K562 (cell line): ENCODE measurements at regions not wholly inside any gene's neighbourhood (a gene's known extent, or its start where the extent isn't known, plus 50 kb on each side); places are given as distances from the start of the nearest gene placed in this dataset.

Experiments used
- JUND ChIP-seq, 2 experiments: IDR thresholded peaks; 2 replicates in 1 of 2; 3 replicates in 1 of 2; pipeline ENCODE4 v1.6.1; 2011; ENCODE audit warnings: borderline replicate concordance in 2 of 2, low read depth in 2 of 2, low read length in 2 of 2, improper control_type of control experiment in 1 of 2, missing biosample characterization in 1 of 2, missing genetic modification characterization in 1 of 2, missing genetic modification reagents in 1 of 2
- MCM2 ChIP-seq: fragments of 450-650 bp; IDR thresholded peaks from 2 replicates; pipeline ENCODE4 v1.6.1; 2017; ENCODE audit warnings: low read depth, mild to moderate bottlenecking
- SIX5 ChIP-seq, 2 experiments: IDR thresholded peaks; 2 replicates each; pipeline ENCODE4 v1.6.1; 2011; ENCODE audit warnings: low read length in 2 of 2, borderline replicate concordance in 1 of 2, low read depth in 1 of 2, mild to moderate bottlenecking in 1 of 2, moderate library complexity in 1 of 2; ENCODE audit not compliant: insufficient read depth in 1 of 2
- SMAD1 ChIP-seq: fragments of 150-350 bp; IDR thresholded peaks from 2 replicates; pipeline ENCODE4 v1.6.1; 2014; ENCODE audit warnings: low read length, low read depth; ENCODE audit not compliant: partially characterized antibody
- TAL1 ChIP-seq: fragments of 450-650 bp; IDR thresholded peaks from 2 replicates; pipeline ENCODE4 v1.6.1; 2016; ENCODE audit warnings: mild to moderate bottlenecking
- ZNF324 ChIP-seq: fragments of 250-450 bp; sonication (Bioruptor Pico); IDR thresholded peaks from 2 replicates; pipeline ENCODE4 v1.4.0; 2020; ENCODE audit warnings: mild to moderate bottlenecking
- TF ChIP-seq, protein P1 (sequence below): fragments of 200-600 bp; sonication (generic); IDR thresholded peaks from one replicate; pipeline ENCODE4 v1.6.1; 2012; ENCODE audit warnings: mild to moderate bottlenecking, low read depth, low read length, inconsistent platforms
- TF ChIP-seq, protein P2 (sequence below): fragments of 450-650 bp; IDR thresholded peaks from 2 replicates; pipeline ENCODE4 v1.6.1; 2014; ENCODE audit warnings: low read depth, mild to moderate bottlenecking, moderate library complexity, borderline replicate concordance
- TF ChIP-seq, protein P3 (sequence below): sonication (generic); formaldehyde crosslinking; IDR thresholded peaks from 2 replicates; pipeline ENCODE4 v1.8.0; 2022; ENCODE audit warnings: mild to moderate bottlenecking, missing genetic modification reagents
- TF ChIP-seq, protein P4 (sequence below), 2 experiments: fragments of 450-650 bp; conservative IDR thresholded peaks; 2 replicates each; pipeline ENCODE4 v1.6.1; 2017; ENCODE audit warnings: mild to moderate bottlenecking in 2 of 2, moderate library complexity in 2 of 2

DNA sequence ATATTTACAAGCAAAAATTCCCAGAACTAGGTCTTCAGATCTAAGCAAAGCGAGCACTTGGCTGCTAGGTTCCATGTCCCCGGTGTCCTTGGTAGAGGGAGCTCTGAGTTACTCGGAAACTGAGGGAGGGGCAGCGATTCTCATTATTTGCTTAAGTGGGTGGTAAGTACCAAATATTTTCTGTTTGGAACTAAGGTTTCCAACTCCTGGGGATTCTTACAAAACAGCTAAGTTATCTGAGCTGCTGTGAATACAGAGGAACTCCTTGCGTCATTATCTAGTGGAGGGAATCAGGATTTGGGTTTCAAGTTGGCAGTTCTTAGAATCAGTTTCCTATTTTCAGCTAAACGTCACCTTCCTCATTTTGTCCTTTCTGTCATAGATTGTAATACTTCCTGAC is 76.8 kb upstream of the IKZF1 start (continued):
- TF ChIP-seq ZNF324 (CRISPR knock-in tag) (no peak), TAL1 (no peak), MCM2 (no peak), JUND (IDR thresholded peaks at IDR 0.05; ENCODE audit: borderline replicate concordance, low read depth, low read length) (peak; percentile 49; the same call in 1 of the 2 replicates), JUND (tag; IDR thresholded peaks at IDR 0.05; ENCODE audit: borderline replicate concordance, low read depth, low read length) (peak; percentile 70; the same call in 1 of the 3 replicates), SIX5 (IDR thresholded peaks at IDR 0.05; ENCODE audit: borderline replicate concordance in 1 of 2, insufficient read depth in 1 of 2, low read depth in 1 of 2, low read length in 2 of 2) (no peak), SMAD1 (no peak)
- TF ChIP-seq, protein P1, sequence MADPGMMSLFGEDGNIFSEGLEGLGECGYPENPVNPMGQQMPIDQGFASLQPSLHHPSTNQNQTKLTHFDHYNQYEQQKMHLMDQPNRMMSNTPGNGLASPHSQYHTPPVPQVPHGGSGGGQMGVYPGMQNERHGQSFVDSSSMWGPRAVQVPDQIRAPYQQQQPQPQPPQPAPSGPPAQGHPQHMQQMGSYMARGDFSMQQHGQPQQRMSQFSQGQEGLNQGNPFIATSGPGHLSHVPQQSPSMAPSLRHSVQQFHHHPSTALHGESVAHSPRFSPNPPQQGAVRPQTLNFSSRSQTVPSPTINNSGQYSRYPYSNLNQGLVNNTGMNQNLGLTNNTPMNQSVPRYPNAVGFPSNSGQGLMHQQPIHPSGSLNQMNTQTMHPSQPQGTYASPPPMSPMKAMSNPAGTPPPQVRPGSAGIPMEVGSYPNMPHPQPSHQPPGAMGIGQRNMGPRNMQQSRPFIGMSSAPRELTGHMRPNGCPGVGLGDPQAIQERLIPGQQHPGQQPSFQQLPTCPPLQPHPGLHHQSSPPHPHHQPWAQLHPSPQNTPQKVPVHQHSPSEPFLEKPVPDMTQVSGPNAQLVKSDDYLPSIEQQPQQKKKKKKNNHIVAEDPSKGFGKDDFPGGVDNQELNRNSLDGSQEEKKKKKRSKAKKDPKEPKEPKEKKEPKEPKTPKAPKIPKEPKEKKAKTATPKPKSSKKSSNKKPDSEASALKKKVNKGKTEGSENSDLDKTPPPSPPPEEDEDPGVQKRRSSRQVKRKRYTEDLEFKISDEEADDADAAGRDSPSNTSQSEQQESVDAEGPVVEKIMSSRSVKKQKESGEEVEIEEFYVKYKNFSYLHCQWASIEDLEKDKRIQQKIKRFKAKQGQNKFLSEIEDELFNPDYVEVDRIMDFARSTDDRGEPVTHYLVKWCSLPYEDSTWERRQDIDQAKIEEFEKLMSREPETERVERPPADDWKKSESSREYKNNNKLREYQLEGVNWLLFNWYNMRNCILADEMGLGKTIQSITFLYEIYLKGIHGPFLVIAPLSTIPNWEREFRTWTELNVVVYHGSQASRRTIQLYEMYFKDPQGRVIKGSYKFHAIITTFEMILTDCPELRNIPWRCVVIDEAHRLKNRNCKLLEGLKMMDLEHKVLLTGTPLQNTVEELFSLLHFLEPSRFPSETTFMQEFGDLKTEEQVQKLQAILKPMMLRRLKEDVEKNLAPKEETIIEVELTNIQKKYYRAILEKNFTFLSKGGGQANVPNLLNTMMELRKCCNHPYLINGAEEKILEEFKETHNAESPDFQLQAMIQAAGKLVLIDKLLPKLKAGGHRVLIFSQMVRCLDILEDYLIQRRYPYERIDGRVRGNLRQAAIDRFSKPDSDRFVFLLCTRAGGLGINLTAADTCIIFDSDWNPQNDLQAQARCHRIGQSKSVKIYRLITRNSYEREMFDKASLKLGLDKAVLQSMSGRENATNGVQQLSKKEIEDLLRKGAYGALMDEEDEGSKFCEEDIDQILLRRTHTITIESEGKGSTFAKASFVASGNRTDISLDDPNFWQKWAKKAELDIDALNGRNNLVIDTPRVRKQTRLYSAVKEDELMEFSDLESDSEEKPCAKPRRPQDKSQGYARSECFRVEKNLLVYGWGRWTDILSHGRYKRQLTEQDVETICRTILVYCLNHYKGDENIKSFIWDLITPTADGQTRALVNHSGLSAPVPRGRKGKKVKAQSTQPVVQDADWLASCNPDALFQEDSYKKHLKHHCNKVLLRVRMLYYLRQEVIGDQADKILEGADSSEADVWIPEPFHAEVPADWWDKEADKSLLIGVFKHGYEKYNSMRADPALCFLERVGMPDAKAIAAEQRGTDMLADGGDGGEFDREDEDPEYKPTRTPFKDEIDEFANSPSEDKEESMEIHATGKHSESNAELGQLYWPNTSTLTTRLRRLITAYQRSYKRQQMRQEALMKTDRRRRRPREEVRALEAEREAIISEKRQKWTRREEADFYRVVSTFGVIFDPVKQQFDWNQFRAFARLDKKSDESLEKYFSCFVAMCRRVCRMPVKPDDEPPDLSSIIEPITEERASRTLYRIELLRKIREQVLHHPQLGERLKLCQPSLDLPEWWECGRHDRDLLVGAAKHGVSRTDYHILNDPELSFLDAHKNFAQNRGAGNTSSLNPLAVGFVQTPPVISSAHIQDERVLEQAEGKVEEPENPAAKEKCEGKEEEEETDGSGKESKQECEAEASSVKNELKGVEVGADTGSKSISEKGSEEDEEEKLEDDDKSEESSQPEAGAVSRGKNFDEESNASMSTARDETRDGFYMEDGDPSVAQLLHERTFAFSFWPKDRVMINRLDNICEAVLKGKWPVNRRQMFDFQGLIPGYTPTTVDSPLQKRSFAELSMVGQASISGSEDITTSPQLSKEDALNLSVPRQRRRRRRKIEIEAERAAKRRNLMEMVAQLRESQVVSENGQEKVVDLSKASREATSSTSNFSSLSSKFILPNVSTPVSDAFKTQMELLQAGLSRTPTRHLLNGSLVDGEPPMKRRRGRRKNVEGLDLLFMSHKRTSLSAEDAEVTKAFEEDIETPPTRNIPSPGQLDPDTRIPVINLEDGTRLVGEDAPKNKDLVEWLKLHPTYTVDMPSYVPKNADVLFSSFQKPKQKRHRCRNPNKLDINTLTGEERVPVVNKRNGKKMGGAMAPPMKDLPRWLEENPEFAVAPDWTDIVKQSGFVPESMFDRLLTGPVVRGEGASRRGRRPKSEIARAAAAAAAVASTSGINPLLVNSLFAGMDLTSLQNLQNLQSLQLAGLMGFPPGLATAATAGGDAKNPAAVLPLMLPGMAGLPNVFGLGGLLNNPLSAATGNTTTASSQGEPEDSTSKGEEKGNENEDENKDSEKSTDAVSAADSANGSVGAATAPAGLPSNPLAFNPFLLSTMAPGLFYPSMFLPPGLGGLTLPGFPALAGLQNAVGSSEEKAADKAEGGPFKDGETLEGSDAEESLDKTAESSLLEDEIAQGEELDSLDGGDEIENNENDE: no peak
- TF ChIP-seq, protein P2, sequence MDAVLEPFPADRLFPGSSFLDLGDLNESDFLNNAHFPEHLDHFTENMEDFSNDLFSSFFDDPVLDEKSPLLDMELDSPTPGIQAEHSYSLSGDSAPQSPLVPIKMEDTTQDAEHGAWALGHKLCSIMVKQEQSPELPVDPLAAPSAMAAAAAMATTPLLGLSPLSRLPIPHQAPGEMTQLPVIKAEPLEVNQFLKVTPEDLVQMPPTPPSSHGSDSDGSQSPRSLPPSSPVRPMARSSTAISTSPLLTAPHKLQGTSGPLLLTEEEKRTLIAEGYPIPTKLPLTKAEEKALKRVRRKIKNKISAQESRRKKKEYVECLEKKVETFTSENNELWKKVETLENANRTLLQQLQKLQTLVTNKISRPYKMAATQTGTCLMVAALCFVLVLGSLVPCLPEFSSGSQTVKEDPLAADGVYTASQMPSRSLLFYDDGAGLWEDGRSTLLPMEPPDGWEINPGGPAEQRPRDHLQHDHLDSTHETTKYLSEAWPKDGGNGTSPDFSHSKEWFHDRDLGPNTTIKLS: no peak
- TF ChIP-seq, protein P3, sequence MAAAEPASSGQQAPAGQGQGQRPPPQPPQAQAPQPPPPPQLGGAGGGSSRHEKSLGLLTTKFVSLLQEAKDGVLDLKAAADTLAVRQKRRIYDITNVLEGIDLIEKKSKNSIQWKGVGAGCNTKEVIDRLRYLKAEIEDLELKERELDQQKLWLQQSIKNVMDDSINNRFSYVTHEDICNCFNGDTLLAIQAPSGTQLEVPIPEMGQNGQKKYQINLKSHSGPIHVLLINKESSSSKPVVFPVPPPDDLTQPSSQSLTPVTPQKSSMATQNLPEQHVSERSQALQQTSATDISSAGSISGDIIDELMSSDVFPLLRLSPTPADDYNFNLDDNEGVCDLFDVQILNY (CRISPR knock-in tag): no peak
- TF ChIP-seq, protein P4, sequence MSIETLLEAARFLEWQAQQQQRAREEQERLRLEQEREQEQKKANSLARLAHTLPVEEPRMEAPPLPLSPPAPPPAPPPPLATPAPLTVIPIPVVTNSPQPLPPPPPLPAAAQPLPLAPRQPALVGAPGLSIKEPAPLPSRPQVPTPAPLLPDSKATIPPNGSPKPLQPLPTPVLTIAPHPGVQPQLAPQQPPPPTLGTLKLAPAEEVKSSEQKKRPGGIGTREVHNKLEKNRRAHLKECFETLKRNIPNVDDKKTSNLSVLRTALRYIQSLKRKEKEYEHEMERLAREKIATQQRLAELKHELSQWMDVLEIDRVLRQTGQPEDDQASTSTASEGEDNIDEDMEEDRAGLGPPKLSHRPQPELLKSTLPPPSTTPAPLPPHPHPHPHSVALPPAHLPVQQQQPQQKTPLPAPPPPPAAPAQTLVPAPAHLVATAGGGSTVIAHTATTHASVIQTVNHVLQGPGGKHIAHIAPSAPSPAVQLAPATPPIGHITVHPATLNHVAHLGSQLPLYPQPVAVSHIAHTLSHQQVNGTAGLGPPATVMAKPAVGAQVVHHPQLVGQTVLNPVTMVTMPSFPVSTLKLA (conservative IDR thresholded peaks at IDR 0.05): no peak
